GM12878 (cell line): ENCODE measurements at regions not wholly inside any gene's neighbourhood (a gene's known extent, or its start where the extent isn't known, plus 50 kb on each side); places are given as distances from the start of the nearest gene placed in this dataset.

Source experiments
- ATAC-seq: fragments of 200-7000 bp; cut with Tn5 transposase; 3 replicates; pipeline ENCODE4 v1.9.1; 2020; ENCODE audit warnings: mild to moderate bottlenecking, moderate library complexity
- BruUV-seq: library from RNA; stranded (reverse); fragments of 400-500 nt; replicated peaks from 2 replicates; lab custom pipeline; 2021; lab: Mats Ljungman, UMichigan
- CTCF ChIA-PET: fragments of 300-600 bp; sonication (Branson Sonifier 250); formaldehyde crosslinking; extraction: SDS; loops from one replicate; lab custom pipeline; 2021; ENCODE audit warnings: inconsistent platforms; lab: Yijun Ruan, JAX
- POLR2A ChIA-PET: fragments of 350-600 bp; formaldehyde crosslinking; extraction: SDS; loops from one replicate; lab custom pipeline; 2021; ENCODE audit warnings: inconsistent platforms; lab: Charles Lee
- RAD21 ChIA-PET: fragments of 300-600 bp; sonication (Branson Sonifier 250); formaldehyde crosslinking; loops from one replicate; lab custom pipeline; 2023; ENCODE audit warnings: antibody characterized with exemption; ENCODE audit not compliant: unreplicated experiment; lab: Charles Lee
- SMC1A ChIA-PET: fragments of 300-600 bp; sonication (Branson Sonifier 250); formaldehyde crosslinking; loops from one replicate; lab custom pipeline; 2023; ENCODE audit not compliant: unreplicated experiment, uncharacterized antibody; lab: Charles Lee
- DNase-seq: peaks from one replicate; pipeline ENCODE4 v3.0.0-alpha.2; 2011; ENCODE audit warnings: low read depth, low spot score
- FAIRE-seq: peaks from 3 replicates; lab custom pipeline; 2011; peaks lifted over from hg19 to GRCh38; lab: Jason Lieb, UNC
- H2AFZ ChIP-seq: 2 replicates; pipeline ENCODE4 v1.6.0; 2011; ENCODE audit warnings: low read depth, low read length, control low read depth; ENCODE audit not compliant: control insufficient read depth
- H3K27ac ChIP-seq: 2 replicates; pipeline ENCODE4 v1.5.1; 2011; ENCODE audit warnings: control low read depth; ENCODE audit not compliant: control insufficient read depth, insufficient read depth
- H3K27me3 ChIP-seq, 2 experiments: replicated peaks in 1 of 2; 2 replicates each; pipeline versions ENCODE4 v1.6.0 to v1.6.1; 2011; ENCODE audit warnings: low read length in 1 of 2; ENCODE audit not compliant: control insufficient read depth in 2 of 2, insufficient read depth in 2 of 2
- H3K36me3 ChIP-seq, 2 experiments: 2 replicates each; pipeline ENCODE4 v1.5.1; 2011; ENCODE audit warnings: low read length in 1 of 2; ENCODE audit not compliant: control insufficient read depth in 2 of 2, insufficient read depth in 2 of 2
- H3K4me1 ChIP-seq: 2 replicates; pipeline ENCODE4 v1.6.1; 2011; ENCODE audit warnings: mild to moderate bottlenecking, low read length, moderate library complexity, mixed read lengths; ENCODE audit not compliant: control insufficient read depth, insufficient read depth
- H3K4me2 ChIP-seq: 2 replicates; pipeline ENCODE4 v1.6.0; 2011; ENCODE audit warnings: control low read depth; ENCODE audit not compliant: control insufficient read depth, insufficient read depth
- H3K4me3 ChIP-seq: fragments of 200-600 bp; sonication (generic); 2 replicates; pipeline ENCODE4 v1.5.1; 2016
- H3K79me2 ChIP-seq: 2 replicates; pipeline ENCODE4 v1.6.0; 2011; ENCODE audit warnings: low read length; ENCODE audit not compliant: control insufficient read depth, insufficient read depth
- H3K9ac ChIP-seq: 2 replicates; pipeline ENCODE4 v1.8.0; 2011; ENCODE audit warnings: low read length, control low read depth, mixed read lengths; ENCODE audit not compliant: control insufficient read depth, insufficient read depth
- H3K9me3 ChIP-seq: replicated peaks from 3 replicates; pipeline ENCODE4 v1.5.1; 2011; ENCODE audit warnings: mild to moderate bottlenecking, low read length; ENCODE audit not compliant: control insufficient read depth, insufficient read depth
- H4K20me1 ChIP-seq: 2 replicates; pipeline ENCODE4 v1.6.0; 2011; ENCODE audit not compliant: control insufficient read depth, insufficient read depth
- BACH1 ChIP-seq: fragments of 450-650 bp; IDR thresholded peaks from 2 replicates; pipeline ENCODE4 v1.6.1; 2017; ENCODE audit warnings: mild to moderate bottlenecking, borderline replicate concordance
- EED ChIP-seq: sonication (generic); IDR thresholded peaks from 2 replicates; pipeline ENCODE4 v1.6.1; 2016; ENCODE audit warnings: antibody characterized with exemption, low read depth
- EGR1 ChIP-seq, 2 experiments: IDR thresholded peaks; 1 replicate in 1 of 2; 2 replicates in 1 of 2; pipeline ENCODE4 v1.6.1; 2011 to 2012; ENCODE audit warnings: low read depth in 2 of 2, low read length in 2 of 2, borderline replicate concordance in 1 of 2, mild to moderate bottlenecking in 1 of 2, moderate library complexity in 1 of 2
- GATAD2B ChIP-seq: fragments of 450-650 bp; conservative IDR thresholded peaks from 2 replicates; pipeline ENCODE4 v1.6.1; 2017; ENCODE audit warnings: low read depth, mild to moderate bottlenecking, moderate library complexity
- LARP7 ChIP-seq: fragments of 450-650 bp; IDR thresholded peaks from 2 replicates; pipeline ENCODE4 v1.6.1; 2017; ENCODE audit warnings: mild to moderate bottlenecking
- MEF2A ChIP-seq: IDR thresholded peaks from 2 replicates; pipeline ENCODE4 v1.6.1; 2011; ENCODE audit warnings: low read depth, mild to moderate bottlenecking, low read length, moderate library complexity; ENCODE audit not compliant: insufficient read depth
- MYB ChIP-seq: fragments of 150-350 bp; IDR thresholded peaks from 2 replicates; pipeline ENCODE4 v1.6.1; 2014; ENCODE audit warnings: mild to moderate bottlenecking, low read depth, low read length, borderline replicate concordance
- POLR2A ChIP-seq: IDR thresholded peaks from 2 replicates; pipeline ENCODE4 v1.6.1; 2011; ENCODE audit warnings: low read depth, mild to moderate bottlenecking, low read length
- POLR2AphosphoS2 ChIP-seq: IDR thresholded peaks from 2 replicates; pipeline ENCODE4 v1.6.1; 2011; ENCODE audit warnings: low read depth, mild to moderate bottlenecking, low read length, improper control_type of control experiment, moderate library complexity
- SIX5 ChIP-seq: IDR thresholded peaks from 2 replicates; pipeline ENCODE4 v1.6.1; 2011; ENCODE audit warnings: mild to moderate bottlenecking, low read depth, low read length, moderate library complexity; ENCODE audit not compliant: severe bottlenecking
- SREBF1 ChIP-seq: IDR thresholded peaks from 2 replicates; pipeline ENCODE4 v1.6.1; 2012; ENCODE audit warnings: mild to moderate bottlenecking, low read length
- TCF7 ChIP-seq: IDR thresholded peaks from 2 replicates; pipeline ENCODE4 v1.6.1; 2014; ENCODE audit warnings: antibody characterized with exemption, borderline replicate concordance
- ZNF24 ChIP-seq: fragments of 450-650 bp; IDR thresholded peaks from 2 replicates; pipeline ENCODE4 v1.6.1; 2017; ENCODE audit warnings: antibody characterized with exemption, mild to moderate bottlenecking
- WGBS: methylation state at CpG from one replicate; pipeline ENCODE4 v1.1.6; 2016; ENCODE audit warnings: low lambda C conversion rate; ENCODE audit not compliant: insufficient replicate concordance, insufficient coverage; ENCODE audit errors: missing lambda C conversion rate; 5-methylcytosine and 5-hydroxymethylcytosine counted together
- in situ Hi-C: fragments of 300-500 bp; cut with MboI; formaldehyde crosslinking; loops from 9 replicates; pipeline ENCODE4 v1.14.3; 2018; ENCODE audit warnings: mixed read lengths
- intact Hi-C: fragments of 100-400 bp; cut with micrococcal nuclease; formaldehyde crosslinking; loops from one replicate; pipeline ENCODE4 v1.14.2; 2022; ENCODE audit not compliant: unreplicated experiment
- TF ChIP-seq, protein P1 (sequence below): IDR thresholded peaks from 2 replicates; pipeline ENCODE4 v1.6.1; 2011; ENCODE audit warnings: low read depth, low read length, improper control_type of control experiment, borderline replicate concordance
- TF ChIP-seq, protein P2 (sequence below): IDR thresholded peaks from 2 replicates; pipeline ENCODE4 v1.6.1; 2011; ENCODE audit warnings: borderline replicate concordance, low read depth, mild to moderate bottlenecking, moderate library complexity, low read length; ENCODE audit not compliant: insufficient read depth, poor library complexity, severe bottlenecking
- TF ChIP-seq, protein P3 (sequence below): fragments of 450-650 bp; IDR thresholded peaks from 2 replicates; pipeline ENCODE4 v1.6.1; 2017; ENCODE audit warnings: mild to moderate bottlenecking, moderate library complexity

DNA sequence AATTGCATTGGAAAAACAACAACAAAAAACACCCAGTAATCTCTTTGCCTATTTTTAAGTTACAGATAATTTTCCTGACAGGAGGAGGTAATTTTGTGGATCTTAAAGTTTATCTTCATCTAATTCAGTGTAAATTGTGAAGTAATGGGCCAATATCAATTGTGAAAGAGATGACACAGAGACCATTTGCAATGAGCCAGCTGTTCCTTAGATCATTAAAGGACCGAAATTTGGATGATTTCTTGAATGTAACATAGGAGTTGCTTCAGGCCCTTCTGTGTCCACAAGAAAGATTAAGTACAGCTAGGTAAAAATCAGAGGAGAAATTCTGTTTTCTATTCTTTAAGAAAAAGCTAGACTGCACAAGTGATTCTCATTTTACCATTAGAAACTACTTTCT, 718.5 kb upstream of the ANO3 start:
- no peak overlapping the region for H3K4me3 ChIP-seq
- H3K9ac ChIP-seq: no peak overlapping the region
- no peak overlapping the region for H3K4me2 ChIP-seq
- ATAC-seq: no peak
- FAIRE-seq: no peak
- TF ChIP-seq POLR2AphosphoS2: no peak
- TF ChIP-seq, protein P1, sequence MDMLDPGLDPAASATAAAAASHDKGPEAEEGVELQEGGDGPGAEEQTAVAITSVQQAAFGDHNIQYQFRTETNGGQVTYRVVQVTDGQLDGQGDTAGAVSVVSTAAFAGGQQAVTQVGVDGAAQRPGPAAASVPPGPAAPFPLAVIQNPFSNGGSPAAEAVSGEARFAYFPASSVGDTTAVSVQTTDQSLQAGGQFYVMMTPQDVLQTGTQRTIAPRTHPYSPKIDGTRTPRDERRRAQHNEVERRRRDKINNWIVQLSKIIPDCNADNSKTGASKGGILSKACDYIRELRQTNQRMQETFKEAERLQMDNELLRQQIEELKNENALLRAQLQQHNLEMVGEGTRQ: no peak
- TF ChIP-seq EGR1 (IDR thresholded peaks at IDR 0.05; ENCODE audit: borderline replicate concordance in 1 of 2, low read depth in 2 of 2, low read length in 2 of 2): no peak
- TF ChIP-seq LARP7: no peak
- no peak for TF ChIP-seq TCF7
- TF ChIP-seq ZNF24: no peak
- no peak for TF ChIP-seq GATAD2B
- TF ChIP-seq SIX5: no peak
- TF ChIP-seq POLR2A: no peak
- no peak for TF ChIP-seq EED
- TF ChIP-seq SREBF1: no peak
- TF ChIP-seq MYB: no peak
- TF ChIP-seq, protein P2, sequence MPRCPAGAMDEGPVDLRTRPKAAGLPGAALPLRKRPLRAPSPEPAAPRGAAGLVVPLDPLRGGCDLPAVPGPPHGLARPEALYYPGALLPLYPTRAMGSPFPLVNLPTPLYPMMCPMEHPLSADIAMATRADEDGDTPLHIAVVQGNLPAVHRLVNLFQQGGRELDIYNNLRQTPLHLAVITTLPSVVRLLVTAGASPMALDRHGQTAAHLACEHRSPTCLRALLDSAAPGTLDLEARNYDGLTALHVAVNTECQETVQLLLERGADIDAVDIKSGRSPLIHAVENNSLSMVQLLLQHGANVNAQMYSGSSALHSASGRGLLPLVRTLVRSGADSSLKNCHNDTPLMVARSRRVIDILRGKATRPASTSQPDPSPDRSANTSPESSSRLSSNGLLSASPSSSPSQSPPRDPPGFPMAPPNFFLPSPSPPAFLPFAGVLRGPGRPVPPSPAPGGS: no peak
- TF ChIP-seq, protein P3, sequence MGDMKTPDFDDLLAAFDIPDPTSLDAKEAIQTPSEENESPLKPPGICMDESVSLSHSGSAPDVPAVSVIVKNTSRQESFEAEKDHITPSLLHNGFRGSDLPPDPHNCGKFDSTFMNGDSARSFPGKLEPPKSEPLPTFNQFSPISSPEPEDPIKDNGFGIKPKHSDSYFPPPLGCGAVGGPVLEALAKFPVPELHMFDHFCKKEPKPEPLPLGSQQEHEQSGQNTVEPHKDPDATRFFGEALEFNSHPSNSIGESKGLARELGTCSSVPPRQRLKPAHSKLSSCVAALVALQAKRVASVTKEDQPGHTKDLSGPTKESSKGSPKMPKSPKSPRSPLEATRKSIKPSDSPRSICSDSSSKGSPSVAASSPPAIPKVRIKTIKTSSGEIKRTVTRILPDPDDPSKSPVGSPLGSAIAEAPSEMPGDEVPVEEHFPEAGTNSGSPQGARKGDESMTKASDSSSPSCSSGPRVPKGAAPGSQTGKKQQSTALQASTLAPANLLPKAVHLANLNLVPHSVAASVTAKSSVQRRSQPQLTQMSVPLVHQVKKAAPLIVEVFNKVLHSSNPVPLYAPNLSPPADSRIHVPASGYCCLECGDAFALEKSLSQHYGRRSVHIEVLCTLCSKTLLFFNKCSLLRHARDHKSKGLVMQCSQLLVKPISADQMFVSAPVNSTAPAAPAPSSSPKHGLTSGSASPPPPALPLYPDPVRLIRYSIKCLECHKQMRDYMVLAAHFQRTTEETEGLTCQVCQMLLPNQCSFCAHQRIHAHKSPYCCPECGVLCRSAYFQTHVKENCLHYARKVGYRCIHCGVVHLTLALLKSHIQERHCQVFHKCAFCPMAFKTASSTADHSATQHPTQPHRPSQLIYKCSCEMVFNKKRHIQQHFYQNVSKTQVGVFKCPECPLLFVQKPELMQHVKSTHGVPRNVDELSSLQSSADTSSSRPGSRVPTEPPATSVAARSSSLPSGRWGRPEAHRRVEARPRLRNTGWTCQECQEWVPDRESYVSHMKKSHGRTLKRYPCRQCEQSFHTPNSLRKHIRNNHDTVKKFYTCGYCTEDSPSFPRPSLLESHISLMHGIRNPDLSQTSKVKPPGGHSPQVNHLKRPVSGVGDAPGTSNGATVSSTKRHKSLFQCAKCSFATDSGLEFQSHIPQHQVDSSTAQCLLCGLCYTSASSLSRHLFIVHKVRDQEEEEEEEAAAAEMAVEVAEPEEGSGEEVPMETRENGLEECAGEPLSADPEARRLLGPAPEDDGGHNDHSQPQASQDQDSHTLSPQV: no peak
- no peak for TF ChIP-seq MEF2A
- TF ChIP-seq BACH1: no peak
- no peak overlapping the region for H2AFZ ChIP-seq
- no peaks in the 10 kb centered on the region for H3K9me3 ChIP-seq
- no TSS peak for BruUV-seq
- no peaks in the 10 kb centered on the region for H4K20me1 ChIP-seq
- no peak overlapping the region for H3K27ac ChIP-seq
- RAD21 ChIA-PET: no interaction called here
- no peaks in the 10 kb centered on the region for H3K79me2 ChIP-seq
- POLR2A ChIA-PET: no interaction called here
- DNase-seq: no peak
- H3K4me1 ChIP-seq: no peaks in the 10 kb centered on the region
- SMC1A ChIA-PET: no interaction called here
- no peaks in the 10 kb centered on the region for H3K27me3 ChIP-seq
- intact Hi-C loops (no loop called here), in situ Hi-C loops (no loop called here)
- H3K36me3 ChIP-seq: no peaks in the 10 kb centered on the region
- CTCF ChIA-PET: no interaction called here
- WGBS: 0% methylated on average over 1 of the region's 1 CpG
